Vagina (tissue), 2 donors: ENCODE measurements at regions not wholly inside any gene's neighbourhood (a gene's known extent, or its start where the extent isn't known, plus 50 kb on each side); places are given as distances from the start of the nearest gene placed in this dataset.

Source experiments
- DNase-seq, 2 donors: peaks; one replicate each; pipeline ENCODE4 v3.0.0-alpha.2; 2017; ENCODE audit errors: extremely low spot score in 2 of 2
- H3K27ac ChIP-seq: fragments of 200-600 bp; sonication (generic); one replicate; pipeline ENCODE4 v1.5.1; 2019
- H3K27me3 ChIP-seq: fragments of 200-600 bp; sonication (generic); one replicate; pipeline ENCODE4 v1.5.1; 2019
- H3K36me3 ChIP-seq, 2 donors: fragments of 200-600 bp; sonication (generic); one replicate each; pipeline ENCODE4 v1.5.1; 2017 to 2019
- H3K4me1 ChIP-seq: fragments of 200-600 bp; sonication (generic); one replicate; pipeline ENCODE4 v1.5.1; 2019
- H3K4me3 ChIP-seq, 2 donors: fragments of 200-600 bp; sonication (generic); 1 replicate in 1 of 2; 2 replicates in 1 of 2; pipeline ENCODE4 v1.5.1; 2016 to 2019
- H3K9me3 ChIP-seq: fragments of 200-600 bp; sonication (generic); one replicate; pipeline ENCODE4 v1.5.1; 2019
- POLR2A ChIP-seq, 2 donors: fragments of 450-650 bp; IDR thresholded peaks; one replicate each; pipeline ENCODE4 v1.6.1; 2017; ENCODE audit warnings: antibody characterized with exemption in 2 of 2, mild to moderate bottlenecking in 2 of 2, moderate library complexity in 2 of 2
- POLR2AphosphoS5 ChIP-seq, 2 donors: sonication (generic); formaldehyde crosslinking; IDR thresholded peaks; one replicate each; pipeline ENCODE4 v1.9.0; 2017; ENCODE audit warnings: antibody characterized with exemption in 2 of 2, mild to moderate bottlenecking in 2 of 2, low read depth in 1 of 2; ENCODE audit not compliant: insufficient read depth in 1 of 2
- intact Hi-C: fragments of 100-400 bp; cut with DNase I; formaldehyde crosslinking; loops from one replicate; pipeline ENCODE4 v1.15.1; 2023
- TF ChIP-seq, protein P1 (sequence below), 3 experiments: fragments of 450-650 bp in 2 of 3; fragments of 200-600 bp in 1 of 3; sonication (generic) in 1 of 3; IDR thresholded peaks; one replicate each; pipeline ENCODE4 v1.5.1; 2017 to 2019; ENCODE audit warnings: antibody characterized with exemption in 3 of 3, mild to moderate bottlenecking in 2 of 3, moderate library complexity in 2 of 3

DNA sequence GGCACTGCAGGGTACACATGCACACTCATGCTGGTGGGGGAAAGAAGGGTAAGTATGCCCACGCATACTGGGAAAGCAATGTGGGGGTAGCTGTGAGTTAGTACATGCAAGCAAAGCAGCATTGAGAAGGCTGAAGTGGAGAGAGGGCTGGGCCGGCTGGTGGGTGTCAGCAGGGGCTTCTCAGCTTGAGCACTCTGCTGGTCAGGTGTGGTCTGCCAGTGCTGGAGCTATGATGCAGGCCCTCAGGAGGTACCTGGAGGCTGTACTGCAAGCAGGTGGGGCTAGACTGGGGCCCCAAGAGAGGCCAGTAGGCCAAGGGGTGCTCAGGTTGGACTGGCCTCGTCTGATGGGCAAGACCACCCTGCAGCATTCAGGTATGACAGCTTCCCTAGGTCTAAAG, 61.9 kb upstream of the SERPINA7 start:
- TF ChIP-seq, protein P1, sequence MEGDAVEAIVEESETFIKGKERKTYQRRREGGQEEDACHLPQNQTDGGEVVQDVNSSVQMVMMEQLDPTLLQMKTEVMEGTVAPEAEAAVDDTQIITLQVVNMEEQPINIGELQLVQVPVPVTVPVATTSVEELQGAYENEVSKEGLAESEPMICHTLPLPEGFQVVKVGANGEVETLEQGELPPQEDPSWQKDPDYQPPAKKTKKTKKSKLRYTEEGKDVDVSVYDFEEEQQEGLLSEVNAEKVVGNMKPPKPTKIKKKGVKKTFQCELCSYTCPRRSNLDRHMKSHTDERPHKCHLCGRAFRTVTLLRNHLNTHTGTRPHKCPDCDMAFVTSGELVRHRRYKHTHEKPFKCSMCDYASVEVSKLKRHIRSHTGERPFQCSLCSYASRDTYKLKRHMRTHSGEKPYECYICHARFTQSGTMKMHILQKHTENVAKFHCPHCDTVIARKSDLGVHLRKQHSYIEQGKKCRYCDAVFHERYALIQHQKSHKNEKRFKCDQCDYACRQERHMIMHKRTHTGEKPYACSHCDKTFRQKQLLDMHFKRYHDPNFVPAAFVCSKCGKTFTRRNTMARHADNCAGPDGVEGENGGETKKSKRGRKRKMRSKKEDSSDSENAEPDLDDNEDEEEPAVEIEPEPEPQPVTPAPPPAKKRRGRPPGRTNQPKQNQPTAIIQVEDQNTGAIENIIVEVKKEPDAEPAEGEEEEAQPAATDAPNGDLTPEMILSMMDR (IDR thresholded peaks at IDR 0.05): no peak
- TF ChIP-seq POLR2A (IDR thresholded peaks at IDR 0.05): no peak
- no peak for TF ChIP-seq POLR2AphosphoS5 (IDR thresholded peaks at IDR 0.05; ENCODE audit: insufficient read depth in 1 of 2, low read depth in 1 of 2)
- intact Hi-C loops: loop anchor here (5.0 kb wide), 1 partner anchor 1767 kb away; no protein-coding TSS in a partner anchor

More for the DNA sequence above, 61.9 kb upstream of the SERPINA7 start:
- no peak for DNase-seq
- Histone ChIP-seq H3K4me1 (no peaks in the 10 kb centered on the region), H3K27ac (no peak overlapping the region), H3K27me3 (no peaks in the 10 kb centered on the region), H3K4me3 (no peak overlapping the region), H3K36me3 (no peaks in the 10 kb centered on the region), H3K9me3 (no peaks in the 10 kb centered on the region)
